ENCODE measurements at regions not wholly inside any gene's neighbourhood (a gene's known extent, or its start where the extent isn't known, plus 50 kb on each side); places are given as distances from the start of the nearest gene placed in this dataset.

DNA sequence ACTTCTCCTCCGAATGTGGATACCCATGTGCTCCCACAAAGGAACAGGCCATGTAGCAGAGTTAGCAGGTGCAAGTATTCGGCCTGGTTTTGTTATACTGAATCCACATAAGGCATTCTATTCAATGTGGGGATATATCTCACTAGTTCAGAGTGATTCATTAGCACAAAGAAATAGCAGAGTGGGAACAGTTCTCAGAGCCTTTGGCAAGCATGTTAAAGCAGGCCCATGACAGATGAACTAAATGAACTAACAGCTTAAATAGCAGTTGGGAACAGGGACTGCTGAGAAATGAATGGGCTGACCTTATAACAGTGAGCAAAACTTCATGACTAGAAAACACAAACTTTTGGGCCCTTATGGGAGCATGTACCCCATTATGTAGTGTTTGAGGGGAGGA, 352.0 kb downstream of the FLRT2 start:
- Histone ChIP-seq H3K4me1 (no peaks in the 10 kb centered on the region), H3K36me3 (no peaks in the 10 kb centered on the region), H3K4me3 (no peak overlapping the region), H3K27ac (no peak overlapping the region), H3K9me3 (no peaks in the 10 kb centered on the region), H3K27me3 (no peaks in the 10 kb centered on the region)
- intact Hi-C loops (cut with DNase I) = no loop called here
- DNase-seq = no peak
- TF ChIP-seq CTCF (IDR thresholded peaks at IDR 0.05) (no peak), POLR2A (IDR thresholded peaks at IDR 0.05) (no peak)
- 58 to 100% methylated on average over 1 to 2 of the region's 2 CpGs for WGBS, 2 donors

DNA sequence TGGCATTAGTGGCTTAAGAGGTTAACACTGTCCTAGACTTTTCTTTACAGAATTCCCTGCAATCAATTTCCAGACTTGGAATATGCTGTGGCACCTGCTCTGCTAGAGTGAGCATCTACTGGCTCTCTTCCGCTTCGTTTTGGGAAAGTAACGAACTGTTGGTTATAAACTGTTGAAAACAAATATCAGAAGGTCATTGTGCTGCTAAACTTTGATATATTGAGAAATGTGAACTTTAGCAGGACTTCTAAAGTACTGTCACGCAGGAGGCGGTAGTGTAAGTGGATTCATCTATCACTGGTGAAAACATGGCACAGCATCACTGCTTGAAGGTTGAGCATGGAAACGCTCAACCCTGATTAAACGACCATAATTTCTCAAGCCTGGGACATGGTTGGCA, 348.9 kb downstream of the FLRT2 start:
- no peak for TF ChIP-seq POLR2A (IDR thresholded peaks at IDR 0.05)
- no peak for TF ChIP-seq CTCF (IDR thresholded peaks at IDR 0.05)
- no peaks in the 10 kb centered on the region for H3K27me3 ChIP-seq
- H3K36me3 ChIP-seq = no peaks in the 10 kb centered on the region
- DNase-seq = no peak
- intact Hi-C loops (cut with DNase I) = no loop called here
- WGBS, 2 donors = 85 to 88% methylated on average over 6 to 7 of the region's 7 CpGs
- H3K4me3 ChIP-seq = no peak overlapping the region
- no peak overlapping the region for H3K27ac ChIP-seq
- H3K9me3 ChIP-seq = no peaks in the 10 kb centered on the region
- H3K4me1 ChIP-seq = no peaks in the 10 kb centered on the region

DNA sequence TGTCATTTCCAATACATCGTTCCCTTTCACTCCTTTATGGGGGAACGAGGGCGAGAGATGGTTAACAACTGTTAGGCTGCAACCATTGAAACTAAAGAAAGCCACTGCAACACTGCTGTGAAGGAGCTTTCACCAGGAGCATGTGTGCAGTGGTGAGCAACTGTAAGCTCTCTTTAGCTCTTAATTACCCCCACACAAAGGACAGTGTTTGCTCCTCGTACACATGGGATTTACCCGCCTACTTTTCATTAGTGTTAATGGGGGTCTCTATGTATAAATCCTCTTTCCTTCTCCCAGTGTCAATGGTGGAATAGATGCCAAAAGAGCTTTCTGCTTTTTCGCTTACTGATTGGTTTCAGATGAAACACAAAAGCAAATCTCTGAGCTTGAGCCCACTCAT, 343.1 kb downstream of the FLRT2 start:
- intact Hi-C loops (cut with DNase I) = no loop called here
- Histone ChIP-seq H3K27me3 (no peaks in the 10 kb centered on the region), H3K4me1 (no peaks in the 10 kb centered on the region), H3K4me3 (no peak overlapping the region), H3K36me3 (no peaks in the 10 kb centered on the region), H3K9me3 (no peaks in the 10 kb centered on the region), H3K27ac (no peak overlapping the region)
- DNase-seq = no peak
- TF ChIP-seq CTCF (IDR thresholded peaks at IDR 0.05) = no peak
- no peak for TF ChIP-seq POLR2A (IDR thresholded peaks at IDR 0.05)
- WGBS, 2 donors = 46 to 64% methylated on average over 5 to 6 of the region's 6 CpGs

- Histone ChIP-seq H3K4me3 (no peak overlapping the region), H3K9me3 (no peaks in the 10 kb centered on the region), H3K27ac (no peak overlapping the region), H3K36me3 (no peaks in the 10 kb centered on the region), H3K4me1 (no peaks in the 10 kb centered on the region), H3K27me3 (no peaks in the 10 kb centered on the region)
- intact Hi-C loops (cut with DNase I) = no loop called here
- WGBS, 2 donors = 82 to 90% methylated on average over 4 of the region's 4 CpGs
- TF ChIP-seq CTCF (IDR thresholded peaks at IDR 0.05) (no peak), POLR2A (IDR thresholded peaks at IDR 0.05) (no peak)
- DNase-seq = no peak
These were observed 337.5 kb downstream of the FLRT2 start for GRCh38 chr14:85867450-85867849.

GRCh38 chr14:85865701-85866100, 335.8 kb downstream of the FLRT2 start:
- Histone ChIP-seq H3K36me3 (no peaks in the 10 kb centered on the region), H3K4me1 (no peaks in the 10 kb centered on the region), H3K9me3 (no peaks in the 10 kb centered on the region), H3K27ac (no peak overlapping the region), H3K27me3 (no peaks in the 10 kb centered on the region), H3K4me3 (no peak overlapping the region)
- WGBS, 2 donors = 89 to 91% methylated on average over 3 of the region's 3 CpGs
- TF ChIP-seq POLR2A (IDR thresholded peaks at IDR 0.05) (no peak), CTCF (IDR thresholded peaks at IDR 0.05) (no peak)
- intact Hi-C loops (cut with DNase I) = no loop called here
- DNase-seq = no peak

Measured in esophagus squamous epithelium (tissue), 5 donors.